ENCODE measurements at regions not wholly inside any gene's neighbourhood (a gene's known extent, or its start where the extent isn't known, plus 50 kb on each side); places are given as distances from the start of the nearest gene placed in this dataset.

DNA sequence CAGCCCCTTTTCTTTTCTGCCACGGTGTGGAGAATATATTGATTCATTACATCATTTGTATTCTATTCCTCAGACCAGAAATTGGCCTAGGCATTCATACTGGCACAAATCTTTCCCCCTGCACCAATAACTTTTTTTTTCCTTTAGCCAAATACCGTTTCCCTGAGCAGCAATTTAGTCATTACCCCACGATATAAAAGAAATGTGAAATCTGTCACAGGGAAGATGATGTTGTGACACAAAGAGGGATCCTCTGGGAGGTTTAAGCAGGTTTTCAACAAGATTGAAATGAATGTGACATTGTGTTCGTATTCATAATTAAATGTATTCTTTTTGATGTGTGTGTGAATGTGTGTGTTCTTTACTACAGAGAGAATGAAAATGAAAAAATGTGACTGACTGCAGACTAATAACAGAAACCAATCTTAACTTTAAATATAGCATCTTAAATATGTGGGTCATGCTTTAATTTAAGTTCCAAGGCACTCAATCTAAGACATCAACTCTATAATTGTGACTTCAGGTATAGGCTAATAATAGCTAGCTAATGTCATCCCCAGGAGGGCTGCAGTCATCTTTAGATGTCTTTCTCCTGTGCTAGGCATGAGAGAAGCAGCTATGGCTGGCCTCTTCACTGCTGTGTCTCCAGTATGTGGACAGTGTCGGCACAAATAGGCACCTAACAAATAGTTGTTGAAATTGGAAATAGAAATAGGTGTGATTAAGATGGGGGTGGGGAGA is 177.7 kb downstream of the BTBD3 start:
- intact Hi-C loops (cut with DNase I): no loop called here
- no peaks in the 10 kb centered on the region for H3K27me3 ChIP-seq (replicated peaks; ENCODE audit: insufficient read depth)
- no peak overlapping the region for H3K4me3 ChIP-seq
- H3K4me1 ChIP-seq (replicated peaks): no peaks in the 10 kb centered on the region
- no peak overlapping the region for H3K27ac ChIP-seq
- no peak for TF ChIP-seq POLR2A (IDR thresholded peaks at IDR 0.05)
- TF ChIP-seq POLR2AphosphoS5 (IDR thresholded peaks at IDR 0.05): no peak
- TF ChIP-seq CTCF (IDR thresholded peaks at IDR 0.05): no peak
- no peaks in the 10 kb centered on the region for H3K9me3 ChIP-seq
- no peak for DNase-seq (ENCODE audit: low spot score)
- 74% methylated on average over 5 of the region's 5 CpGs for WGBS
- no peaks in the 10 kb centered on the region for H3K36me3 ChIP-seq

GRCh38 chr20:12098421-12098820 is 180.7 kb downstream of the BTBD3 start:
- 77% methylated on average over 2 of the region's 2 CpGs for WGBS
- no peaks in the 10 kb centered on the region for H3K27me3 ChIP-seq (replicated peaks; ENCODE audit: insufficient read depth)
- no peaks in the 10 kb centered on the region for H3K9me3 ChIP-seq
- no peaks in the 10 kb centered on the region for H3K36me3 ChIP-seq
- DNase-seq (ENCODE audit: low spot score): no peak
- no peak overlapping the region for H3K4me3 ChIP-seq
- H3K27ac ChIP-seq: no peak overlapping the region
- intact Hi-C loops (cut with DNase I): no loop called here
- TF ChIP-seq CTCF (IDR thresholded peaks at IDR 0.05): no peak
- no peak for TF ChIP-seq POLR2AphosphoS5 (IDR thresholded peaks at IDR 0.05)
- TF ChIP-seq POLR2A (IDR thresholded peaks at IDR 0.05): no peak
- H3K4me1 ChIP-seq (replicated peaks): no peaks in the 10 kb centered on the region

DNA sequence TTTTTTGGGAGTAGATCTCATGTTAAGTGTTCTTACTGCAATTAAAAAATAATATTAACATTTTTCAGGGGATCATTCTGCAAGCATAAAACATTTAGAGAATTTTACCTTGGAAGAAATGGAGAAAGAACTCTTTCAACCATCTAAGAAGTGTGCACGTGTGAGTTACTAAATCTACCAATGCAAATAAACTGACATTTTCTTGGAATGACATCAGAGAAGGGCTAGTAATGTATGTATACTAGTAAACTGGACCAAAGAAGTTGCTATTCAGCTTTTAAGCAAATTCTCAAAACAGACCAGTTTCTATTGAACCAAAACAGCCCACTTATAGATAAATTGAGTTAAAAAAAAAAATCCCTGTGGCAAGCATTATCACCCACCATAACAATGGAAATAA is 191.2 kb downstream of the BTBD3 start:
- H3K27ac ChIP-seq: no peak overlapping the region
- no peaks in the 10 kb centered on the region for H3K27me3 ChIP-seq (replicated peaks; ENCODE audit: insufficient read depth)
- no peak overlapping the region for H3K4me3 ChIP-seq
- no peaks in the 10 kb centered on the region for H3K36me3 ChIP-seq
- TF ChIP-seq CTCF (IDR thresholded peaks at IDR 0.05) (no peak), POLR2AphosphoS5 (IDR thresholded peaks at IDR 0.05) (no peak), POLR2A (IDR thresholded peaks at IDR 0.05) (no peak)
- intact Hi-C loops (cut with DNase I): no loop called here
- no peaks in the 10 kb centered on the region for H3K9me3 ChIP-seq
- peaks cover 6% of the 10 kb centered on the region for H3K4me1 ChIP-seq (replicated peaks)
- 38% methylated on average over 1 of the region's 1 CpG for WGBS
- DNase-seq (ENCODE audit: low spot score): no peak

GRCh38 chr20:12110274-12110673 is 192.6 kb downstream of the BTBD3 start:
- 70% methylated on average over 3 of the region's 3 CpGs for WGBS
- Histone ChIP-seq H3K4me3 (no peak overlapping the region), H3K36me3 (no peaks in the 10 kb centered on the region), H3K9me3 (no peaks in the 10 kb centered on the region), H3K27me3 (replicated peaks; ENCODE audit: insufficient read depth) (no peaks in the 10 kb centered on the region), H3K4me1 (replicated peaks) (peaks cover 6% of the 10 kb centered on the region), H3K27ac (no peak overlapping the region)
- intact Hi-C loops (cut with DNase I): no loop called here
- no peak for TF ChIP-seq POLR2AphosphoS5 (IDR thresholded peaks at IDR 0.05)
- no peak for TF ChIP-seq CTCF (IDR thresholded peaks at IDR 0.05)
- no peak for TF ChIP-seq POLR2A (IDR thresholded peaks at IDR 0.05)
- no peak for DNase-seq (ENCODE audit: low spot score)

- Histone ChIP-seq H3K27me3 (replicated peaks; ENCODE audit: insufficient read depth) (no peaks in the 10 kb centered on the region), H3K9me3 (no peaks in the 10 kb centered on the region), H3K4me1 (replicated peaks) (peaks cover 6% of the 10 kb centered on the region), H3K27ac (no peak overlapping the region), H3K36me3 (no peaks in the 10 kb centered on the region), H3K4me3 (no peak overlapping the region)
- intact Hi-C loops (cut with DNase I): no loop called here
- 50% methylated on average over 2 of the region's 2 CpGs for WGBS
- DNase-seq (ENCODE audit: low spot score): no peak
- no peak for TF ChIP-seq POLR2AphosphoS5 (IDR thresholded peaks at IDR 0.05)
- TF ChIP-seq POLR2A (IDR thresholded peaks at IDR 0.05): no peak
- TF ChIP-seq CTCF (IDR thresholded peaks at IDR 0.05): no peak
Observed at GRCh38 chr20:12110711-12111110, 193.0 kb downstream of the BTBD3 start.
